GM21529 (cell line): ENCODE measurements at regions not wholly inside any gene's neighbourhood (a gene's known extent, or its start where the extent isn't known, plus 50 kb on each side); places are given as distances from the start of the nearest gene placed in this dataset.
"Not testable (repeated sequence)": the region's sequence is repeated elsewhere in the genome, so short reads cannot be mapped to it uniquely, and the experiment has no call there.

Experiments
- ATAC-seq: cut with Tn5 transposase; IDR thresholded peaks from one replicate; pipeline ENCODE4 v1.9.1; 2021; ENCODE audit not compliant: unreplicated experiment

GRCh38 chr19:14328406-14328805 lies 52.8 kb upstream of the ADGRE5 start:
- no peak for ATAC-seq

DNA sequence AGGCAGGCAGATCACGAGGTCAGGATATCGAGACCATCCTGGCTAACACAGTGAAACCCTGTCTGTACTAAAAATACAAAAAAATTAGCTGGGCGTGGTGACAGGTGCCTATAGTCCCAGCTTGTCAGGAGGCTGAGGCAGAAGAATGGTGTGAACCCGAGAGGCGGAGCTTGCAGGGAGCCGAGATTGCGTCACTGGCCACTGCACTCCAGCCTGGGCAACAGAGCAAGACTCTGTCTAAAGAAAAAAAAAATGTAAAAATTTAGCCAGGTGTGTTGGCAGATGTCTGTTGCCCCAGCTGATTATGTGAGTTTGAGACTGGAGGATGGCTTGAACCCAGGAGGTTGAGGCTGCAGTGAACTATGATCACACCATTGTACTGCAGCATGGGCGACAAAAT lies 54.2 kb upstream of the ADGRE5 start:
- not testable (repeated sequence) for ATAC-seq

DNA sequence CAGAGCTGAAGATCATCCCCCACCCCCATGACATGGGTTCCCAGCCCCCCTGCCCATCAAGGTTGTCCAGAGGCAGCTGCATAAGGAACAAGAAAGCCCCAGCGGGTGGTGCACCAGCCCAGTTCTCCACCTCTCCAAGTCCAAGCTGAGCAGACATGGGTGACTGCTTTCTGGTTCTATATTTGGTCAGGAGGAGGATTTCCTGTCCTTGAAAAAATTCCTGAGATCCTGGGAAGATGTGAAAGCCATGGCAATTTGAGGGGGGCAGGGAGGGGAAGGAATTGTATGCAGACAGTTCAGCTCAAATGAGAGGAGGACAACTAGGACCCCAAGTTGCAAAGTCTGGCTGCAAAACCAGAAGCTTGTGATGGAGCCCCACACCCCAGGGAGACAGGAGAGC lies 55.4 kb upstream of the ADGRE5 start:
- ATAC-seq, result no peak

- ATAC-seq, result no peak
Observed at GRCh38 chr19:14325134-14325533, 56.1 kb upstream of the ADGRE5 start.

DNA sequence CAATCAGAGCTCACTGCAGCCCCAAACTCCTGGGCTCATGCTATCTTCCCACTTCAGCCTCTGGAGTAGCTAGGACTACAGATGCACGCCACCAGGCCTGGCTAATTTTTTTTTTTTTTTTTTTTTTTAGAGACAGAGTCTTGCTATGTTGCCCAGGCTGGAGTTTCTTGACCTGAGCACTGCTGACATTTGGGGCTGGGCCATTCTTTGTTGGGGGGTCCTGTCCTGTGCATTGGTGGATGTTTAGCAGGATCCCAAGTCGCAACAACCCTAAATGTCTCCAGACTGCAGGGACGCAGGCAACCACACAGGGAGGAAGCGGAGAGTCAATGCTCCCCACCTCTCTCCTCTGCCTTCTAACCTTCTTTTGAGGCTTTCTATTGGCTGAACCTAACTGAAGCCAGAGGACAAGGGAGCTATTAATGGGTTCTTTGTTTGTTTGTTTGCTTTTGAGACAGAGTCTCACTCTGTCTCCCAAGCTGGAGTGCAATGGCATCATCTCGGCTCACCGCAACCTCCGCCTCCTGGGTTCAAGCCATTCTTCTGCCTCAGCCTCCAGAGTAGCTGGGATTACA lies 58.3 kb upstream of the ADGRE5 start:
- no peak for ATAC-seq

DNA sequence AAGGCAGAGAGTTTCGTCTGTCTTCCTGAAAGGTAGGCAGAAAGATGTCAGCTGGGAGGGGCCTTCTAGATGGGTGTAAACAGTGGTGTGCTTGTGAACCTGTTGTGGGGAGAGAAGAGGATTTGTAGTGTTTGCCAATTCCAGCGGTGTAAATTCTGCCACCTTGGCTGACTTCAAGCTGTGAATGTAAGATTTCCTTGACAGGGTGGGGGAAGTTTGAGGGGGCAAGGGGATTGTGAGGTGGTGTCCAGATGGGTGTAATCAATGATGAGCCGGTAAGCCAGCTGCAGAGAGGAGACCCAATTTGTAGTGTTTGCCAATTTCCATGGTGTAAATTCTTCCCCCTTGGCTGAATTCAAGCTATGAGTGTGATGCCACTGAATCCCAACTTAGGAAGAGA lies 61.0 kb upstream of the ADGRE5 start:
- ATAC-seq, result no peak

GRCh38 chr19:14319720-14320119 lies 61.5 kb upstream of the ADGRE5 start:
- not testable (repeated sequence) for ATAC-seq

DNA sequence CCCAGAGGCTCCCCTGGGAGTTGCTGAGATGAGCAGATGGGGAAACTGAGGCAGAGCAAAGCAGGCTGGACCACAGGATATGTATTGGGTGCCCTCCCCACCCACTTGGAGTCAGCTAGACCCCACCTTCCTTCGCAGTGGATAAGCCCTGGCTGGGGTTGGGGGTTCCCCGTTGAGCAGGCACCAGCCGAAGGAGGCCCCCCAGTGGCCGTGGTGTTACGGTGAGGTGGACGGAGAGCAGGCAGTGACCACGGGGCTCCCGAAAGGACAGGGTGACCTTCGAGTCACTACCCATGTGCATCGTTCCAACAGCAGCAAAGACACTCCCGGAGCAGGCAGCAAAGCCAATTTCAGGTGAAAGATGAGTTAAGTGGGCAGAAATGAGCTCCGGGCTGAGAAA lies 62.4 kb upstream of the ADGRE5 start:
- no peak for ATAC-seq

DNA sequence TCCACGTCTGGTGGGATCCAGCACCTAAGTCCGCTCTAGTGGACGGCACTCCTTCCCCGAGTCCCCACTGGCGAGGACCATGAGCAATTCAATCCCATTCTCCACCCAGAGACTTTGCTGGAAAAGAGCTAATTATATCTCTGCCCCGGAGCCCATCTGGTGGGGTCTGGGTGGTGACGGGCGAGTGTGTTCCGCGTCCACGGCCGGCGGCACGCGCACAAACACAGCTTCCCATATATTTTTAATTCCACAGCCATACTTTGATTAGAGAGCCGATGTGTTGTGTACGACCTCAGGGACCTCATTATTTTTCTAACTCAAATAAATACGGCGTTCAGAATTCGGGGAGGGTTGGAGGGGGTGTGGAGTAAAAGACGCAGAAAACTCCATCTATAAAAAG lies 64.1 kb upstream of the ADGRE5 start:
- ATAC-seq, result no peak

GRCh38 chr19:14315433-14315832 lies 65.8 kb upstream of the ADGRE5 start:
- no peak for ATAC-seq

DNA sequence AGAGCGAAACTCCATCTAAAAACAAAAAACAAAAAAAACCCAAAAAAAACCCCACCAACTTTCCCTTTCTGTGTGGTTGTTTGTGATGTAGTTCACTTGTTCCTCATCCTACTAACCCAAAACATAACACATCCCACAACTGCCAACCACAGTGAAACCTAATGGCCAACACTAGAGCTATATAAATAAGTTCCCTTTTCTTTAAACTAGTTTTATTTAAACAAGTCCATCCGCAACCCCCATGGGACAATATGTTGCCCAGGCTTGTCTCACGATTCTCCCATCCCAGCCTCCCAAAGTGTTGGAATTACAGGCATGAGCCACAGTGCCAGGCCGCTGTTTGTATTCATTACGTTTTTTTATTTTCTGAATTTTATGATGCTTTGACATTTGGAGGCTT lies 71.2 kb upstream of the ADGRE5 start:
- ATAC-seq, result no peak

- ATAC-seq, result no peak
Observed at GRCh38 chr19:14305706-14306105, 75.5 kb upstream of the ADGRE5 start.

DNA sequence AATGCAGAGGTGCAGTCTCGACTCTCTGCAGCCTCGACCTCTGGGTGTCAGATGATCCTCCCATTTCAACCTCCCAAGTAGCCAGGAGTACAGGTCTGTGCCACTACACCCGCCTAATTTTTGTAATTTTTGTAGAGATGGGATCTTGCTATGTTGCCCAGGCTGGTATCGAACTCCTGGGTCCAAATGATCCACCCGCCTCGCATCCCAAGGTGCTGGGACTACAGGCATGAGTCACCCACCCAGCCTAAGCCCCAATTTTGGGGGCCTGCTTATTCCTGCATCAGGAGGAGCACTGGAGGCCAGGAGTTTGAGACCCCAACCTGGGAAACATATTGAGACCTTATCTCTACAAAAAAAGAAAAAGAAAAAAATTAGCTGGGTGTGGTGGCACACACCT lies 80.1 kb upstream of the ADGRE5 start:
- no peak for ATAC-seq

GRCh38 chr19:14300303-14300702 lies 80.9 kb upstream of the ADGRE5 start:
- no peak for ATAC-seq

GRCh38 chr19:14299224-14299827 lies 81.9 kb upstream of the ADGRE5 start:
- not testable (repeated sequence) for ATAC-seq

- not testable (repeated sequence) for ATAC-seq
Observed at GRCh38 chr19:14297883-14298576, 83.2 kb upstream of the ADGRE5 start.

- ATAC-seq, result not testable (repeated sequence)
Observed at GRCh38 chr19:14294974-14295373, 86.3 kb upstream of the ADGRE5 start.

DNA sequence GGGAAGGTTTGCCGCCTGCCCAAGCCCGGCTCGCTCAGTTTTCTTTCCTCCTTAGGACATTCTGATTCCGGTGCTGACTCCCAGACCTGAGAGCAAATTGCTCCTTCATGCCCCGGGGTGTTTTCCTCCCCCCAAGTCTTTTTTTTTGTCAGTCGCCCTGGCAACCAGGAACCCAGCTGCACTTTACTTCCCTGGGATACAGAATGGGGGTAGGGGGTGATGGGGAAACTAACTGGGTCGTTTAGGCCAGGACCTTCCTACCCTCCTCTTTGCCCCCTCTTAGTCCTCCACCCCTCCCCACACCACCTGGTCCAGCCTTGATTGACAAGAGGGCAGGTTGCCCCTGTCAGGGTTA lies 87.5 kb upstream of the ADGRE5 start:
- ATAC-seq, result not testable (repeated sequence)

- ATAC-seq, result not testable (repeated sequence)
Observed at GRCh38 chr19:14293101-14293815, 87.3 kb upstream of the ADGRL1 start.

DNA sequence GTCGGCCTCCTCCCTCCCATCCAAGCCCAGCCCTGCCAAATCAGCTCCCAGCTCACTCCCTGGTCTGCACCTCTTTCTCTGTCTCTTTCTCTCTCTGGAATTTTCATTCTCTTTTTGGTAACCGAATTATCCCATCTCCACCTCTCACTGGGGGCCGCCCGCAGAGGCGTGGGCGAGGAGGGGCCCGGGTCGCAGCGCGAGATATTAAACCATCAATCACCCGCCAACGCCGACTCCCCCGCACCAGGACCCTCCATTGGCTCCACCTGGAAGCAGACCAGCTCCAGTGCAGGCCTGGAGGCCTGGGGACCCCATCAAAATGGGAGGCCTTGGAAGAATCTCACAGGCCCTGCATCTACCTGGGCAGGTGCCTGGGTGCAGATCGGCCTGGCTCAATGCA lies 83.8 kb upstream of the ADGRL1 start:
- ATAC-seq, result not testable (repeated sequence)

DNA sequence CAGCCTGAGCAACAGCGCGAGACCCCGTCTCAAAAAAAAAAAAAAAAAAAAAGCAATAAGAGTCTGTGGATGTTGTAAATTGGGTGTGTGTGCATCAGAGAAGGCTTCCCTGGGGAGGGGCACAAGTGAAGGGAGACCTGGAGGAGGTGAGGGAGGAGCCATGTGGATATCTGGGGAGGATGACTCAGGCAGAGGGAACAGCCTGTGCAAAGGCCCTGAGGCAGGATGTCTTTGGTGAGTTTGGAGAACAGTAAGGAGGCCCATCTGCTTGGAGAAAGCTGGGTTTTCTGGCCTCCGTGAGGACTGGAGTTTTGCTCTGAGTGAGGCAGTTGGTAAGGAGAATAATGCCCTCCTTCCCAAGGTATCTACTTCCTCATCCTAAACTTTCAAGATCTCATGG lies 81.9 kb upstream of the ADGRL1 start:
- ATAC-seq, result not testable (repeated sequence)

DNA sequence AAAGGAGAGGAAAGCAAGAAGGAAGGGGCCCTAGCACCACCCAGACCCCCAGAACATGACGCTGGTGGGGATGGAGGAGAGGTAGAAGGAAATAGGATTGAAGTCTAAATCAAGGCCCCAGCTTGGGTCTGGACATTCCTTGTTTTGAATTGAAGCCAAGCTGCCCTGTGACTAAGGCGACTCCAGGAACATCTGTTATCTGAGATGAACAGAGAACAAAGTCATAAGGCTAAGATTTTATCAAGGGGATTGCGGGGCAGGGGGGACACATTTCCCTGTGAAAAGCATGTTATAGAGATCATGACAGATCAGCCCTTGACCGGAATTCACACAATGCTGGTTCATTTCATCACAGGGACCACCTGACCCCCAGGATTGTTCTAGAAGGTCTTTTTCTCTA lies 80.6 kb upstream of the ADGRL1 start:
- not testable (repeated sequence) for ATAC-seq
